Ammon's horn (tissue), 1 donor: ENCODE measurements at regions not wholly inside any gene's neighbourhood (a gene's known extent, or its start where the extent isn't known, plus 50 kb on each side); places are given as distances from the start of the nearest gene placed in this dataset.
A peak's percentile ranks its signal among the peaks of the same experiment; 100 is the strongest.

Source experiments
- DNase-seq: peaks from one replicate; pipeline ENCODE4 v3.0.0-alpha.2; 2016; ENCODE audit warnings: low spot score

- DNase-seq = no peak
These were observed 272.8 kb upstream of the HDAC4 start for GRCh38 chr2:239673641-239674040.

- no peak for DNase-seq
These were observed 271.4 kb upstream of the HDAC4 start for GRCh38 chr2:239671916-239672849.

GRCh38 chr2:239671471-239671870 is 270.7 kb upstream of the HDAC4 start:
- no peak for DNase-seq

GRCh38 chr2:239670463-239671120 is 269.8 kb upstream of the HDAC4 start:
- DNase-seq = no peak

GRCh38 chr2:239669899-239670460 is 269.2 kb upstream of the HDAC4 start:
- DNase-seq = no peak

- no peak for DNase-seq
These were observed 268.5 kb upstream of the HDAC4 start for GRCh38 chr2:239669181-239669898.

GRCh38 chr2:239668651-239669050 is 267.8 kb upstream of the HDAC4 start:
- no peak for DNase-seq

- no peak for DNase-seq
These were observed 267.2 kb upstream of the HDAC4 start for GRCh38 chr2:239668042-239668441.

- DNase-seq = no peak
These were observed 266.7 kb upstream of the HDAC4 start for GRCh38 chr2:239667431-239667985.

GRCh38 chr2:239666855-239667376 is 266.1 kb upstream of the HDAC4 start:
- no peak for DNase-seq

- DNase-seq = no peak
These were observed 265.4 kb upstream of the HDAC4 start for GRCh38 chr2:239666053-239666854.

GRCh38 chr2:239664216-239664810 is 263.5 kb upstream of the HDAC4 start:
- DNase-seq = no peak

- no peak for DNase-seq
These were observed 262.6 kb upstream of the HDAC4 start for GRCh38 chr2:239663364-239663924.

GRCh38 chr2:239662413-239663120 is 261.7 kb upstream of the HDAC4 start:
- no peak for DNase-seq

- no peak for DNase-seq
These were observed 260.8 kb upstream of the HDAC4 start for GRCh38 chr2:239661334-239662312.

- DNase-seq = peak; percentile 57
These were observed 259.8 kb upstream of the HDAC4 start for GRCh38 chr2:239660390-239661230.

- no peak for DNase-seq
These were observed 257.2 kb upstream of the HDAC4 start for GRCh38 chr2:239657992-239658391.
